GM19035 (cell line): ENCODE measurements at regions not wholly inside any gene's neighbourhood (a gene's known extent, or its start where the extent isn't known, plus 50 kb on each side); places are given as distances from the start of the nearest gene placed in this dataset.
"Not testable (repeated sequence)": the region's sequence is repeated elsewhere in the genome, so short reads cannot be mapped to it uniquely, and the experiment has no call there.

Experiments
- ATAC-seq: cut with Tn5 transposase; IDR thresholded peaks from one replicate; pipeline ENCODE4 v1.9.1; 2021; ENCODE audit not compliant: unreplicated experiment

DNA sequence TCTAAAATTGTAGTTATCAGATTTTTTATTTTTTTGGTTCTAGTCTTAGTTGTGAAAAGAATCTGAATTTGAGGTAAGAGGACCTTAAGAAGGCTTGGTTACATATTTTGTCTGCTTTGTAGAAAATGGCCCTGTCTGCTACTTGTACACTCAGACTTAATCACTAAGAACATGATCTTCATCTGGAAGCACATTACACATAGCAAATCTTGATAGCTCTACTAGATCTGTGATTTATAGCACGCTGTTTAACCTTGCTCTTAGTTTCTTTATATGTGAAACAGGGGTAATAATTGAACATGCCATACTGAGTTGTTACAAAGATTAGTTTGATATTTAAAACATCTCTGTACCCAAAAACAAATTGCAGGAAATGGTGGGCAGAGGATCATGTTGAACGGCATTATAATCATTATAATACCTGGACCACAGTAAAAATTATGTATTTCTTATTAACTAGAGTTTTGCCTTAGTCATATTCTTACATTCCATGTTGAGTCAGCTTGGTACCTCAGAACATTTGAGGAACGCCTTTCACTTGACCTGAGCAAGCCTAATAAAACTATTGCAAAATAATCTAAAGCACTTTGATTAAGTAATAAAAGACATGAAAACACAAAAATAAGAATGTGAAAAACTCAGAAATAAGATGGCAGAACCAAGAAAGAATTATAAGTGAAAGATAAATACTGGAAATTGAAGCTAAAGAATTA is 738.0 kb upstream of the AADAT start:
- no peak for ATAC-seq

DNA sequence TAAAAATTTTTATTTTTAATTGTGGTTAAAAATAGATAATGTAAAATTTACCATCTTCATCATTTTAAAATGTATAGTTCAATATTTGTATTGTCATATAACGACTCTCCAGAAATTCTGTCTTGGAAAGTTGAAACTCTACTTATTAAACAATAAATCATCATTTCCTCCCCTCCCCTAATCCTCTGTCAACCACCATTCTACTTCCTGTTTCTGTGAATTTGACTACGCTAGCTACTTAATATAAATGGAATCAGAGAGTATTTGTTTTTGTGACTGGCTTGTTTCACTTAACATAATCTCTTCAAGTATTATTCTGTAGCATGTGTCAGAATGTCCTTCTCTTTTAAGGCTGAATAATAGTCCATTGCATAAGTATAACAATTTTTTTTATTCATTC is 729.0 kb upstream of the AADAT start:
- ATAC-seq, result no peak

DNA sequence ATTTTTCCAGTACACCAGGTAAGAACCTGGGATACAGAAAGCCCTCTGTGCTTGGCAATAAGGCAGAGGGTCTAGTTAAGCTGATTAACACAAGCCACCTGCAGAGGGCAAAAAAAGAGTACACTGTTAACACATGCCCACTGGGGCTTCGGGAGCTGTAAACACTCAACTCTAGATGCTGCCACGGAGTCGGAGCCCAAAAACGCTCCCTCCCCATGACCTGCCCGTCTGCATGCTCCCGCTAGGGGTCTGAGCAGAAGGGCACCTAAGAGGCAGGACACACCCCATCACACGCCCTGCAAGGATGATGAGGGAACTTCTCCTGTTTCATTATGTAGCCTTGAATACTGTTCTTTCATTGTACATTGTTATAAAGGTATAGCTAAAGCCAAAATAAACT is 715.6 kb upstream of the AADAT start:
- ATAC-seq, result no peak

DNA sequence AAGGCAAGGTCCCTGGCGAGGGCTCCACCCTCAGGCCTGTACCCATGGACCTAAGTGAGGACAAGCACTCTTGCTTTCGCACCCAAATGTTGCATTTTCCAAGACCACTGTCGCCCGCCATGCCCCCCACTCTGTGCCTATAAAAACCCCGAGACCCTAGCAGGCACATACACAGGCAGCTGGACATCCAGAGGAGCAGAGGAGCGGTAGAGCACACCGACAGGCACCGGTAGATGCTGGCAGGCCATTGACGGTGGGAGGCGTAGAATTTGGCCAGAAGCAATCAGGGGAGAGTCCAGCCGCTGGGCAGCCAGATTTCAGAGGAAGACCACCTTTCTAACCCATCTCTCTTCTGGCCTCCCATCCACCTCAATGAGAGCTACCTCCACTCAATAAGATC is 715.2 kb upstream of the AADAT start:
- no peak for ATAC-seq

DNA sequence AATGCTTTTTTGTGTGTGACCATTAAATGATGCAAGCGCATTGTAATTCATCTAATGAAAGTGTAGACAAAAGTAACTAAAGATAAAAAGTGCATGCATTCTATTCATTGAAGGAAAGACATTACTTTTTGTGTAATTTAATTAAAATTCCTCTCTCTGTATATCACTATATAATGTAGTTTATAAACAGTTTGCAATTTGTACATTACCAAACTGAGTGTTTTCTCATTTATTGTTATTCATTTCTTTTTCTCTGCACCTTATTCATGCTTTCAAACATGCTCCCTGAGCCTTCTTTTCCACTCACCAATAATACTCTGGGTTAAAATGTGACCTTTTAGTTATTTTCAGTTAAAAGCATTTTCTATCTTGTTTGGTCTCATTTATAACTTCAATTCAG is 713.7 kb upstream of the AADAT start:
- no peak for ATAC-seq

DNA sequence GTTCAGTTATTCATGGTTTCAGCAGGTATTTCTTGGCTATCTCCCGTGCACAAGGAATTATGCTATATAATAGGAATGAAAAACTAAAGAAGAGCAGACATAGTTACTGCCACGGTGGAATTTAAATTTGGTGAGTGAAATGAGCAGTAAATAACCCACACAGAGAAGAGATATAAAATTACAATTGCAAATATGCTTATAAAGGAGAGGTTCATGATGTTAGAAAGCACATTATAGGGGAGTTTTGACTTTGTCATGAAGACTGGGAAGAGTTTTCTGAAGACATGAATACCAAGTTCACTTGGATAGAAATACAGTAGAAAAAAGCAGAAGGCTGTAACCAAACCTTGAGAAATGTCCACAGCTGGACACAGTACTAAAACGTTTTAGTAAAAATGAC is 712.0 kb upstream of the AADAT start:
- no peak for ATAC-seq

DNA sequence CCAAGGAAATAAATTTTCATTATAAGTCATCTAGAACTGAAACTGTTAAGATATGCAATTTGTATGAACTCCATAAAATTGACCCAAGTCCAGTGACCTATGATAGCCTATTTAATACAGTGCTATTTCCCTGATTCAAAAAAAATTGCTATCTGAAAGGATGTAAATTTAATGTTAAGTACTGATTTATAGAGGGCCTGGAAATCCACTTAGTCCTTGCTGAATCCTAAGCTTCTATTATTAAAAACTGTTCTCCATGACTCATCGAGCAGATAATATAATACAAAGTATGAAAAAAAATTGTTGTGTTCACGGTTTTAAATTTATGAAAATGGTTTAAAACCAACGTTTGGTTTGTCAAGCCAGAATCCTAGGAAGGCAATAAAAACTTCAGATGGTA is 704.8 kb upstream of the AADAT start:
- ATAC-seq, result no peak

DNA sequence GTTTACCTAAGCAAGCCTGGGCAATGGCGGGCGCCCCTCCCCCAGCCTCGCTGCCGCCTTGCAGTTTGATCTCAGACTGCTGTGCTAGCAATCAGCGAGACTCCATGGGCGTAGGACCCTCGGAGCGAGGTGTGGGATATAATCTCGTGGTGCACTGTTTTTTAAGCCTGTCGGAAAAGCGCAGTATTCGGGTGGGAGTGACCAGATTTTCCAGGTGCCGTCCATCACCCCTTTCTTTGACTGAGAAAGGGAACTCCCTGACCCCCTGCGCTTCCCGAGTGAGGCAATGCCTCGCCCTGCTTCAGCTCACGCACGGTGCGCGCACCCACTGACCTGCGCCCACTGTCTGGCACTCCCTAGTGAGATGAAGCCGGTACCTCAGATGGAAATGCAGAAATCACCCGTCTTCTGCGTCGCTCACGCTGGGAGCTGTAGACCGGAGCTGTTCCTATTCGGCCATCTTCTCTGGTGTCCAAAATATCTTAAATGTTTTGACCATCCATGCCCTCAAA is 698.8 kb upstream of the AADAT start:
- not testable (repeated sequence) for ATAC-seq

DNA sequence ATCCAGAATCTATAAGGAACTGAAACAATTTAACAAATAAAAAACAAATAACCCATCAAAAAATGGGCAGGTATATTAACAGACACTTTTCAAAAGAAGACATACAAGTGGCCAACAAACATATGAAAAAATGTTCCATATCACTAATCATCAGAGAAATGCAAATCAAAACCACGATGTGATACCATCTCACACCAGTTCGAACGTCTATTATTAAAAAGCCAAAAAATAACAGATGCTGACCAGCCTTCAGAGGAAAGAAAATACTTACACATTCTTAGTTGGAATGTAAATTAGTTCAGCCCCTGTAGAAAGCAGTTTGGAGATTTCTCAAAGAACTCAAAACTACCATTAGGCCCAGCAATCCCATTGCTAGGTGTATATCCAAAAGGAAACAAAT is 687.9 kb upstream of the AADAT start:
- ATAC-seq, result no peak

DNA sequence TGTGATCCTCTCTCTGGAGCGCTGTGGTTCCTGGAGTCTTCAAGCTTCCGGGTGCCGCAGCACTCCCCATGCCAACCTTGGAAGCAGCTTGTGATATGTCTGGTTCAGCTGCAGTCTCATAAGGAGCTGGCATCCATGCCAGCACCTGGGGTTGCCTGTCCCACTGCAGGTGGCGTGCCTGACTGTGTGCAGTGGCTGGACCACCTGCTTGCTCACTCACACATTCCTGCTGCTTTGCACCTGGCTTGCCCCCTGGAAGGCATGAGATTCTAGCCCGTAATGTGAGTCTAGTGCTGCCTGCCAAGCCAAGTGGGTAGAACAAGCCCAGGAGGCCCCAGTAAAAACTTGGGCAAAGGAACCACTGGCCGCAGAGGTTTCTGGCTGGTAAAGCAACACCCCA is 687.2 kb upstream of the AADAT start:
- no peak for ATAC-seq

DNA sequence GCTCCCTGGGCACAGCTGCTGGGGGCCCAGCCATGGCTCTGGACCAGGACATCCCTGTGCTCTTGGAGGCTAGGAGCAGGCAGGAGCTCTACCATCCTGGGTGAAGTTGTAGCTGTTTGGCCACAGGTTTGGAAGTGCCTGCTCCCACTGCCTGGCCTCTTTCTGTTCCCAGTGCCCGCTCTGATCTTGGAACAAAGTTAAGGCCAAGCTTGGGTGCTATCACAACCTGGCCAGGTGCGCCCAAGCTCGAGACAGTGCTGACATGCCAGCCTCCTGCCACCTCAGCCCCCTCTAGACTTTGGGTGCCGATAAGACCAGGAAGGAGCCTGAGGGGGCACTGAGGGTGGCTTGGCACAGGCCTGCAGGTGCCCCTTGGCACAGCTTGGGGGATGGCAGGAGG is 686.1 kb upstream of the AADAT start:
- ATAC-seq, result no peak

DNA sequence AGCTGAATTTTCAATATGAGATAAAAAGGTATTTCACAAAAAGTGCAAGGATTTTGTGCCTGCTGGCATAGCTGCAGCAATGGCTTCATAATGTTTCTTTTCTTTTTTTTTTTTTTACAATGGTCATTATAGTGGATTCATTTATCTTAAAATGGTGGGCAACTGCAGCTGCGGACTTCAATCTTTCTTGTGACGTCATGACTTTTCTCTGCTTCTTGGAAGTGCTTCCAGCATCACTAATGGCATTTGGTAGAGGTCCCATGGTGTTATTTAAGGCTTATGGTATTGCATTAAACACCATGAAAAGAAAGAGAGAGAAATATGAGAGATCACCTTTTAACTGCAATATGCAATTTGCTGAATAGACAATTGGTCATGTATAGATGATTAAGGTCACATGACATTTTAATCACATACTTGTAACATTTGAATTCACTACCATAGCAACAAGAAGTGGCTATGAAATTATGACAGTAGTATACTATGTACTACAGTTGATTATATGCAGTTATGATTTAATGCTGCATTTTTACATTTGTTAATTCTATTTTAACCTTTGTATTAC is 684.0 kb upstream of the AADAT start:
- no peak for ATAC-seq

DNA sequence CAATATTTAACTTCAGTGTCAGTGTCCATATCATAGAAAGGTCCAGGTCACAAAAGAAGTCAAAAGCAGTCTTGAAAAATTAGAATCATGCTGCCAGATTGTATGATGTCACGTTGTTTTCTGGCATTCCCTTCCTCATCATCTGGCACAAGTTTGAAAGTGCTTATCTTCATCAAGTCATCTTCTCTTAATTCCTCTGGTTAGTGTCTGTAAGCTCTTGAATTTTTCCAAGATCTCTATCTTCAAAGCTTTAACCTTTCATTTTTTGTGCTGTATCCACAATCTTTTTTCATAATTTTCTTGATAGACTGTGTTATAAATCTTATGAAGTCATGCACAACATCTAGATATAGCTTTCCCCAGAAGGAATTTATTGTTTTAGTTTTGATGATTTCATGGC is 682.7 kb upstream of the AADAT start:
- no peak for ATAC-seq

DNA sequence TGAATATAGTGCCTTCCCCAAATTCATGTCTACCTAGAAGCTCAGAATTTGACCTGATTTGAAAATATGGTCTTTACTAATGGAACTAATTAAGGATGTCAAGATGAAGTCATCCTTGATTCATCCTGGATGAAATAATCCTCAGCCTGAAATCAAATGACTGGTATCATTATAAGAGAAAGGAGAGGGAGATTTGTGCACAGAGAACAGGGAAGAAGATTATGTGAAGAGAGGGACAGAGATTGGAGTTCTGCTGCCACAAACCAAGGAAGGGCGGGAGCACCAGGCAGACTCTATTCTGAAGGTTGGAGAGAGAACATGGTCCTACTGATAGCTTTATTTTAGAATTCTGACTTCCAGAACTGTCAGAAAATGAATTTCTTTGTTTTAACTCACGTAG is 680.9 kb upstream of the AADAT start:
- ATAC-seq, result no peak

DNA sequence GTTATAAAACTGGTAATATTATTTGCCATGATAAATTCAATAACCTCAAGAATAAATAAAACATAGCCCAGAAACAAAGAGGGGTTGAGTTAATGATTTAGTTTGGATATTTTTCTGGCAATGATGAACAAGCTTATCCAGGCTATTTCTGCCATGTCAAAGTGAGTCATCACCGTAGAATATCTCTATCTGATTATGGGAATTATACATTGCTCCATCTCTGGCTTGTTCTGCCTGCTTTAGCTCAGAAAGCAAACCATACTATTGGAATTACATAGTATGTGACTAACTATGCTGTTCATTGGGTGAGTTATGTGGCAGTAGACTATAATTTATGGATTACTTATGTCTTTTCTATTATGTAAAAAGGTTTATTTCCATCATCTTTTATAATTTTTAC is 680.1 kb upstream of the AADAT start:
- no peak for ATAC-seq

DNA sequence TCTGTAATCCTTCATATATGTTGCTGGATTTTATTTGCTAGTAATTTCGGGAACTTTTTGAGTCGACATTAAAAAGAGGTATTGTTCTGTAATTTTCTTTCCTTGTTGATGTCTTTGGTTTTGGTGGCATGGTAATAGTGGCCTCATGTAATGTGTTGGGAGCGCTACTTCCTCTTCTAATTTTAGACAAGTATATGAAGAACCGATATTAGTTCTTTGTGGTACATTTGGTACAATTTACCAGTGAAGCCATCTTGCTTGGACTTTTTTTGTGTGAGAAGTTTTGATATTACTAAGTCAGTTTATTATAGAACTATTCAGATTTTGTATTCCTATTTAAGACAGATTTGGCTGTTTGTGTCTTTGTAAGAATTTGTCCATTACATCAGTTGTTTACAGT is 669.2 kb upstream of the AADAT start:
- peak; percentile 54 for ATAC-seq

DNA sequence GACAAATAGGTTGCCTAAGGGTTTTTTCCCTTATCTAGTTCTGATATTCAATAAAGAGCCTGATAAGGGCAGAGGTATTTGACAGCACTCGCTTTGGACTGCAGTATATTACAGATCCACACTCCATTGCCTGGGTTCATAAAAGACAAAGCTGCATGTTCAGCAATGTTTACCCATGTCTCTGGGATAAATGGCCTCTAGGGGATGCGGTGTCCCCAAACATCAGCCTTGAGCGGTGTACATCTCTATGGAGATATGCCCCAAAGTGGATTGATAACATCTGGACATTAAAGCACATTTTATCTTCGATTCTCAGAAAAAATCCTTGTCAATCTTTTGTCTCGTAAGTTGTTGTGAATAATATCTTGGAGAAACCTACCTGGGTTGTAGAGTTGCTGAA is 660.8 kb upstream of the AADAT start:
- ATAC-seq, result no peak

DNA sequence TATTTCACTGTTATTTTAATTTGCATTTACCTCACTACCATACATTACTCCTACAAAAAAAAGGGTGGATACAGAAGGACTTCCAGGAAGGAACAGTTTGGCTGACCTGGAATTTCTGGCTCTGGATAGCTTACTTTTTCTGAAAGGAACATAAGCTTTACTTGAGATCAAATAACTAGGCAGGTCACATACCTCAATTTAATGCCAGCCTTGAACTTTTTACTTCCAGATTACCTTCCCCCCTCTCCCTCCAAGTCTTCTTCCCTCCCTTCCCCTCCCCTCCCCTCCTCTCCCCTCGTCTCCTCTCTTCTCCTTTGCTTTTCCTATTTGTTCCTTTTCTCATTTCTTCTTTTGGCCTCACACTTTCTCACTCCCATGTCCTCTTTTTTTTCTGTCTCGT is 659.2 kb upstream of the AADAT start:
- no peak for ATAC-seq

DNA sequence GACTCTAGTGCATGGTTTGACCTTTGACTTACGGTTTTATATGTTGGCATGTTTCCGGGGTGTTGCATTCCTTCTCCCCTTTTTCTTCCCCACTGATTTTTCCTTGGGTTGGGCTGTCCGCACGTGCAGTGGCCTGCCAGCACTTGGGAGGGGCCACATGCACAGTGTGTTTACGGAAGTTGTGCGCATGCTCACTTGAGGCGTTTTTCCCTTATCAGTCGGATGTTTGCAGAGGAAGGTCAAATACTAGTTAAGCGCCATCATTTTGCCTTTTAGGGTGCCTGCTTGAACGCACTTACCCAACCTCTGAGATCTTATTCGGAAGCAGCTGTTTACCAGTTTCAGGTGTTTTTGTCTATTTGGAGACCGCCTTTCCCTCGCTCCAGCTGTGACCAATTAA is 653.9 kb upstream of the AADAT start:
- no peak for ATAC-seq

DNA sequence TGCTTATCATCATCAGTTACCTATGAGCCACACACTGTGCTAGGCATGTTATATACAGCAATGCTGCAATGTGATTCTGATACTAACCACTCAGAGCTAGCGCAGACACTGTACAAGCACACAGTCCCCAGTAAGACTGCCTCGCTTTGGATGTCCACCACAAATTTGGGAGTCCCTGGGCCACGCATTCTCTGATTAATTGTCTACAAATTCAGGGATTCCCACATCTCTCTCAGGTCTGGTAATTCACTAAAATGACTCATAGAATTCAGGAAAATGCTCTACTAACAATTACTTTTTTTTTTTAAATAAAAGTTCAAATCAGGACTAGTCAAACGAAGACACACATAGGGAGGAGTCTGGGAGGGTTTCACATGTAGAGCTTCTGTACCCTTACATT is 652.1 kb upstream of the AADAT start:
- ATAC-seq, result no peak

DNA sequence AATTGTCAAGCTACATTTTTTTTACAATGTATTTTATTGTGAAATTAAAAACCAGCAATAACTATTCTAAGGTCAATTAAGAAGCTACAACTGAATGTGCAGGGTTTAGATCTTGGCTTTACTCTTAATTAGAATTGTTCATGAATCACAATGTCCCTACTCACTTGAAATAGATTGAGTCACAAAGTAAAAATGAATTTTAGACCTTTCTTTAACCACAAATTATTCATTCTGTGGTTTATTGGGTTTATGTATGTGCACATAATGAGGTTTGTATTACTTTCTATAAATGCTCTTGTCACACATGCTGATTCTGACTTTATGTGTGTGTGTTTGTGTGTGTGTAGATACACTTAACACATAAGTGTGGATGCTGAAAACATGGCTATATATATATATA is 647.0 kb upstream of the AADAT start:
- ATAC-seq, result no peak

DNA sequence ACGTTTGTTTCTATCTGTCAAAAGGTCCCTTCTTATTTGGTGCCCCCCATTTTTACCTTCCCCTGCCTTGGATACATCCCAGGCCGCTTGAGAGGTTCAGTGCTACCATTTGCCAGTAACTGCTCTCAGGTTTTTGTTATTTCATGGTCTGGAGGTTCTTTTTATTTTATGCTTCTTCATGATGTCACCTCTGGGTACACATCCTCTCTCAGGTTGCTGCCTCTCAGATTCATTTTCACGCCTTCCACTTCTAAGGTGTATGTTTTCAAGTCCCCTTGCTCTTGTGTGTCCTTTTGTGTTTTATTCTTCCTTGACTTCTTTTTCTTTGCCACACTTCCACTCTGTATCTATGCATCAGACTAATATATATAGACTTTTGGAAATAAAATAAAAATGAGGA is 640.1 kb upstream of the AADAT start:
- no peak for ATAC-seq

DNA sequence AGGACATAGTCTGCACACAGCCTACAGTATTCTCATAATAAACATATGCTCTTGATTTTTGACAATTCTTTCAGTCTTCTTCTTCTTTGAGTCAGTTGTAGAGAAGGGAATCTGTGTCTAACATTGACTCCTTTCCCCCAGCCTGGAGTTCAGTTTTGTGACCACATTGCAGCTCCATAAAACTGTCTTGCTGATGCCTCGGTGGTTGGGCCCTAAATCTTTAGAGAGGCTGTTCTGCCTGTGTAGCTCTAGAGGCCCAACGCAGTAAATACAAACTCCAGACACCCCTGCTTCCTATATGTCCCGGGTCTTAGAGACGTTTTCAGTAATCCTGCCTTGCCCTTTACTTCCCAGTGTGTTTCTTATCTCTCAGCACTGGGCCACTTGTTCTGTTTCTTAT is 639.5 kb upstream of the AADAT start:
- no peak for ATAC-seq
